ENCODE measurements at regions not wholly inside any gene's neighbourhood (a gene's known extent, or its start where the extent isn't known, plus 50 kb on each side); places are given as distances from the start of the nearest gene placed in this dataset.

- FAIRE-seq: no peak
Measured at GRCh38 chr5:3277590-3278196, 317.9 kb upstream of the IRX1 start.

DNA sequence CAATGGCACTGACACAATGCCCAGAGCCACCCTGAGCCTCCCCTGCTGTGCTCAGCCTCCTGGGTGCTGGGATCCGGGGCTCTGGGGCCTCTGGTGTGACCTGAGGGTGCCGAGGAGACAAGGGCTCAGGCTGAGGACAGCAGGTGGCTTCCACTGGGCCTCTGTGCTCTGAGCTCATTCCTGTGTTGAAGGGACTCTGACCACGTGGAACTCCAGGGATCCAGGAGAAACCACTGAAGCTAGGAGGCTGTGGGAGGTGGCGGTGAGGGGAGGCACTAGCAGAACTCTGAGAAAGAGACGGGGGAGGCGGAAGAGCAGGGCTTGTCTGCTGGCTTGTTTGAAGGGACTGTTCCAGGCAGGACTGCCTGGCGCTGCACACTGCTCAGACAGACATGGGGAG lies 318.7 kb upstream of the IRX1 start:
- no peak for FAIRE-seq

GRCh38 chr5:3269395-3270169 lies 326.1 kb upstream of the IRX1 start:
- FAIRE-seq: no peak

- no peak for FAIRE-seq
Measured at GRCh38 chr5:3268760-3269330, 326.8 kb upstream of the IRX1 start.

DNA sequence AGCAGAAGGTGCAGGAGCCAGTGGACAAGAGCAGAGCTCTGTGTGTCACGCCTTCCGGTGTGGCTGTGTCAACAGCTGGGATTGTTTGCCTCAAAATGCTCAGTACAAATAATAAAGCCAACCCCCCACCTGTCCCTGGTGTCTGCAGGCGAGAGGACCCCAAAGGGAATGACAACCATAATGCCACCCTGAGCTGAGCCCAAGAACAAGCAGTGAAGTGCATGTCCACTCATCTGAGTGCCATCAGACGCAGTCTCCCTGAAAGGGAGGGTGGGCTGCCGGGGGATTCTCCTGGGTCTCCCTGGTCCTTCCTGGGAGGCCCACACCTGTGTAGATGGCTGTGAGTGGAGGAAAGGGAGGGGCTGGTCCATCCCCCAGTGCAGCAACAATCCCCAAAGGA lies 328.8 kb upstream of the IRX1 start:
- no peak for FAIRE-seq

GRCh38 chr5:3265936-3266335 lies 329.7 kb upstream of the IRX1 start:
- no peak for FAIRE-seq

- no peak for FAIRE-seq
Measured at GRCh38 chr5:3265131-3265885, 330.3 kb upstream of the IRX1 start.

DNA sequence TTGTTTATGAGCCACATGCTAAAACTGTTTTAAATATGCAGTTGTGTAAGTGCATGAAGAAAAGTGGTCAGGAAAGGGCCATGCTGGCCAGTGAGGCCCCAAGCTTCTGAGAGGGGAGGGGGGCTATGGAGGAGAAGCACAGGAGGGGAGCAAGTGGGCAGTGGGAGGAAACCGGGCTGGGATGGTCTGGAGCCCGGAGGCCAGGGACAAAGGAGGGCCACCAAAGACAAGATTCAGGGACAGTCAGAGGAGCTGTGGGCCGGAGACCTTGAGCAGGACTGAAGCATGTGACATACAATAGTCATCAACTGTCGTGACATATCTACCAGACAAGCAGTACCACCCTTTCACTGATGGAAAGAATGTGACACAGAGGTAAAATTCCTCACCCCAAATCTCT lies 333.2 kb upstream of the IRX1 start:
- FAIRE-seq: no peak

GRCh38 chr5:3261081-3261480 lies 334.6 kb upstream of the IRX1 start:
- FAIRE-seq: no peak

DNA sequence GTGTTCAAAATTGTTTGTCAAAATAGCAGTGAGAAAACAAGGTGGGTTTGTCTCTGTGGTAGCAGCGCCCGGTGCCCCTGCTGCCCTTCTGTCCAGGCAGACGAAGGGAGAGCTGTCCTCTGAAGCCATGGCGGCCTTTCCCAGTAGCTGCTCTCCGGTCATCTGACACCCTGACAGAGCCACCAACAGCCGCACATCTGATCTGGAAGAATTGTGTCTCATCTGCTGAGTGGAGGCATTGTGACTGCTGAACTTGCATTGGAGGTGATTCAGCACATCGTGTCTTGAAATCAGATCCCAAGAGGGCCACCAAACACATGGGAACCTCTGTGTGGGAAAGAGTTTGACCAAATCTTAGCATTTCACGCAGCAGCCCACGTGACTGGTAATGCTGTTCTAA lies 337.6 kb upstream of the IRX1 start:
- no peak for FAIRE-seq

DNA sequence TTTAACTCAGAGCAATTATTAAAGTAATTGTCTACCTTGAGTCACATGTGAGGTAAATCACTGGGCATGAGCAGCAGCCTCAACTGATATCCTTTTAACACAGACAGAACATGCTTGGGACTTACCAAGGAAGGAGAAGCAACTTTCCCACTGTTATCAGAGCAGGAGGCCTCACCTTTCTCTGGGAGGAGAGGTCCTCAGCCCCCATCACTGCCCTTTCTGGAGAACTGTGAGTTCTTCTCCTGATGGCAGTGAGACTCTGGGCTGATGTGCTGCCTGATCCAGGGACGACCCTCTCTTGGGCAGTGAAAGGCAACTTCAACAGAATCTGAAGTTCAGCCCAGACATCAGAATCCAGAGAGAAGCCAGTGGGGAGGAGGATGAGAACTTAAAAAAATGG lies 343.4 kb upstream of the IRX1 start:
- no peak for FAIRE-seq

DNA sequence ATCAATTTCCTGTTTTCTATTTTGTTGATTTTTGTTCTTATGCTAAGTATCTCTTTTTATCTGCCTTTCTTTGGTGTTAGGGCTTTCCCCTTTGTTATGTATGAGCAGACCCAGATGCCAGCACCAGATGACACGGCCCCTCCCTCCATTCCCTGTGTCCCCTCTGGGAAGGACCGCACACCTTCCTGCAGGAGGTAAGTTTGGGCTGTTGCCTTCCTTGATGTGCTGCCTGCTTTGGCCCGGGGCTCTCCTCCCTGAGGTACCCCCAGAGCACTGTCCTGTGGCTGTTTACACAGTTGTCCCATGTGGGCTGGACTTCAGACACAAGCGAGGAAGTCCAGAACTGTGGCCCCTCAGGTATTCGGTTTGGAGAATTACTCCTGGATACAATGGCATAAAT lies 343.8 kb upstream of the IRX1 start:
- FAIRE-seq: no peak

DNA sequence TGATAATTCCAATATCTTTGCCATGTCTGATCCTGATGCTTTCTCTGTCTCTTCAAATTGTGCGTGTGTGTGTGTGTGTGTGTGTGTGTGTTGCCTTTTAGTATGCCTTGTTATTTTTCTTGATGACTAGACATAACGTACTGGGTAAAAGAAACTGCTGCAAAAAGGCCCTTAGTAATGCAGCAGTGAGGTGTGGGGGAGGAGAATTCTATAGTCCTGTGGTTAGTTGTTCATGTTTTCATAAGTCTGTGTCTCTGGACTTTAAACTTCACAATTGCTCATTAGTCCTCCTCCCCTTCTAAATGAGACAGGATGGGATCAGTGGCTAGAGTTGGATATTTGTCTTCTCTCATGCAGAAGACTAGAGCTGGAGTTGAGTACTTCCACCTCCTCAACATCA lies 346.2 kb upstream of the IRX1 start:
- no peak for FAIRE-seq

DNA sequence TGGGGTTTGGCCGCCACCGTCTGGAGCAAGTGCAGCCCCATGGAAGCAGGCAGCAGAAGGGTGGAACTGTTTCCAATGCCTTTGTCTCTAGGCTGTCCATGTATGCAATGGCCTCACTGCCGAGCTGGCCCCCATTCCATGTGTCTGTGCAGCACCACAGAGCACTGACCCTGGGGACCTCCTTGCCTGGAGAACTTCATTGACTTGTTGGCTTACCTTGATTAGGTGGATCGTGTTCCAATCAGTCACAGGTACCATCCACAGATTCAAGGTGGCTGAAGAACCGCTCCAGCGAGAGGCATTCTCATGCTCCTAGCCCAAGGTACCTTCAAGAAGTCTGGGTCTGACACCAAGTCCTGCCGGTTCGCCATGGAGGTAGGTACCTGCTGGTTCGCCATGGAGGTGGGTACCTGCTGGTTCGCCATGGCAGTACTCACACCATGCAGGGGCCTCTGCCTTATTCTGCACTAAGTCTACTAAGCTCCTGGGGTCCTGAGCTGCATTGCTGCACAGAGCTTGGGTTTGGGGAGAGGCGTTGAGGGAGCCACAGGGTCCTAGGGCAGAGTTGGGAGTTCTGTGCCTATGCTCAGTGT lies 358.3 kb upstream of the IRX1 start:
- FAIRE-seq: no peak

DNA sequence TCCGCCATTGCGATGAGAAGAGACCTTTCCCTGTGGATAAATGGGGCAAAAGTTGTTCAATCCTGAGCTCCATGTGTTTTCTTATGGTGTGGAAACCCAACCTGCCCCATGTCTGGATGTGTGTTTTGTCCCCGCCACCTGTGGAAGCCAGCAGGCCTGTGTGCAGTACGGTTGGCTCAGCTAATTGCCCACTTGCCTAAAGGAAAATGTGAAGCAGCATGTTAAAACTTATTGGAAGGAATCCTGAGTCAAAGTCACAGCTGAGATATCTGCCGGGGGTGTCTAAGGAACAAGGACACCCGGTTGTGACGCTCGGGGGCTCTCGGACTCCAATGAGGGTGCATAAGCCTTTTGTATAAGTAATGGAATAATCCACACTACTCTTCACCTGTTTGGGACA lies 361.1 kb upstream of the IRX1 start:
- FAIRE-seq: no peak

DNA sequence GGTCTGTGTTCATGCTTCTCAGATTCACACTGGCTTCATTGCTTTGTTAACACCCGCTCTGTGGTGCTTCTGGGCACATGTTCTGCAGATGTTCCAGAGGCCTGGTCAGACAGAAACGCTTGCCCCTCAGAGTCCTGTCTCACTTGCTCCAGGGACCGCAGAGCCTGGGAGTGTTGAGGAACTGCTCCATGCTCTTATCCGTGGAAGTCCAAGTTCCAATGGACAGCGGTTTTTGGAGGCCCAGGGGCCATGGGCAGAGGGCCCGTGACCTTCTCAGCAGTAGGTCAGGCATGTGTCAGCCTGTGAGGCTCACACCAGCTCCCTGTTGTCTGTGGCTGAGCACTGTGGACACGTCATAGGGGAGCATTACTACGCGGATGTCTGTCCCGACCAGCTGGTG lies 364.7 kb upstream of the IRX1 start:
- FAIRE-seq: no peak

GRCh38 chr5:3230254-3230653 lies 365.4 kb upstream of the IRX1 start:
- FAIRE-seq: no peak

DNA sequence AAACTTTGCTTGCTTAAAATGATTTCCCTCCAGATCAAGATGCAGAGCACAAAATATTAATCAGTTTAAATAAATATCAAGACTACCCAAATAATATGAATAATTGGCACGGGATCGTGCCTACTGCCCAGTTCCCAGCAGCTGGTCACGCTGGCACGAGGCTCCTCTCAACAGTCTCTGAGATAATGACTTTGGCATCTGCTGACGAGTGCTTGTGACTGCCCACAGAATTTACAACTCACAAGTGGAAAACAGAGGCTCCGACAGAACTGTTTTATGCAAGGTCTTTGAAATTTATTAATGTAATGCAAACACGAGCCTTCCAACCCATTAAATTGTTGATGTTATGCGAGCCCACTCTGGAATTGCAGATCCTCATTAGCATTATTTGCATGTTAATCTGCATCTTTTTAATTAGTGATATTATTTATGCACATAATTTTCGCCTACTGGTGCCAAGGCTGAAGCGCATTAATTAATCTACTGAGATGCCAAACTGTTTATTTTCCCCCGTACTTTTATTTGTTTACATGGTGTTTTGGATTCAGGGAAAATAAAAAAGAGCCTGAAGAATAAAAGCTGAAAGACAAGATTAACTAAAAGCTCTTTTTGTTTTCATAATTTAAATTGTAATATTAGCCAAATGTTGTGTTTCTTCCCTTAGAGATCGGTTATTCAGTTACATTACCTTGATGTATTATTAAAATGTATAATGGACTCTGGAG lies 369.3 kb upstream of the IRX1 start:
- FAIRE-seq: no peak

- no peak for FAIRE-seq
Measured at GRCh38 chr5:3225201-3225960, 370.3 kb upstream of the IRX1 start.

GRCh38 chr5:3222924-3223323 lies 372.7 kb upstream of the IRX1 start:
- no peak for FAIRE-seq

DNA sequence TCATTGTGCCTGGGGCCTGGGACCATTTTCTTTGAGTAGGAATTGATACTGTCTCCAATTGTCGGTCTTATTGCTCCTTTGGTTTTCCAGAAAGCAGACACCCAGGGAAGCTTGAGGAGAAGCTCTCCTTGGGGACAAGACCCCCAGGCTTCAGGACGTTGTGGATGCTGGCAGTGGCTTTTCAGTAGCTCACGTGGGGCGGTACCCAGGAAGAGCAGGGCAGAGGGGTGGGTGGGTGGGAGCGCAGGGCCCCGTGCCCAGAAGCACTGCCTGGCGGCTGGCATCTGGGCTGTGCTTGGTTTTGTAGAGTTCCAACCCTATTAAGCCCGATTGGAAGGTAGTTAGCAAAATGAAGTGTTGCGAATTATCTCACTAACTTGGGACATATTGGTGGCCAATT lies 374.2 kb upstream of the IRX1 start:
- no peak for FAIRE-seq

All from endometrium (tissue), 2 donors.